Effector CD4-positive, alpha-beta T cell (primary cell): ENCODE measurements at regions not wholly inside any gene's neighbourhood (a gene's known extent, or its start where the extent isn't known, plus 50 kb on each side); places are given as distances from the start of the nearest gene placed in this dataset.
"Not testable (repeated sequence)": the region's sequence is repeated elsewhere in the genome, so short reads cannot be mapped to it uniquely, and the experiment has no call there.

Experiments used
- DNase-seq: peaks from one replicate; pipeline ENCODE4 v3.0.0-alpha.2; 2020

DNA sequence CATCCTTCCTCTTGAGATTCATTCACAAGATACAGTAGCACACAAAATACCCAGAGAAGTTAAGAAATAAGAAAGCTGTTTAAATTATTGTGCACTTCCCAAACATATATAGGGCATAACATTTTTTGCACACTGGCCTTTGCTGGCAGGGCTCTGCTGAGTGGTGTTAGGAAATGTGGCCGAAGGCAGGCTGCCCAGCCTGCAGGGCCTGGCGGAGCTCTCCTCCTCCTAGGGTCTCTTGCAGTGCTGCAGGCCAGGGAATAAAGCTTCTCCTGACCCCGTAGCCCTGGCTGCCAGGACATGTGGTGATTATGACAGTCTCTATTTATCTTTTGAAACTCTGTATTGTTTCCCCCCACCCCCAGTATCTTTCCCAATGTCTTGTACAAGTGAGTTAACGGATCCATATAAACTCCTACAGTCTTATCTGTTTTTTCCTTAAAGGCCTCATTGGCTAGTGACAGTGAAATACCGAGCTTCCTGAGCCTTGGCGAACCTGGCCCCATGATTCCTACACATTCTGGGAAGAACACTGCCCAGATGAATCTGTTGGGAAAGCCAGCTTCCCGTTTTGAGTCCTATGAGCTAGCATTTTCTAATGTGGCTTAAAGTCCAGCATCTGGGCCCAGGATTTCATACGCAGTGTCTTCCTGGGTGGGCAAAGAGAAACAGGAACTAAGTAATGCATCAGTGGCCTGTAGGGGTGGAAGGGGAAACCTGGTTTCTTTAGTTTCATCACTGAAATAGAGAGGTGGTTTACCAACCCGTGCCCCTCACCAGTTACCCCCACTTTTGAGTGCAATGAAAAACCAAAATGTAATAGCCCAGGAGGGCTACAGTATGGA, 310.3 kb downstream of the BCL2L11 start:
- not testable (repeated sequence) for DNase-seq

DNA sequence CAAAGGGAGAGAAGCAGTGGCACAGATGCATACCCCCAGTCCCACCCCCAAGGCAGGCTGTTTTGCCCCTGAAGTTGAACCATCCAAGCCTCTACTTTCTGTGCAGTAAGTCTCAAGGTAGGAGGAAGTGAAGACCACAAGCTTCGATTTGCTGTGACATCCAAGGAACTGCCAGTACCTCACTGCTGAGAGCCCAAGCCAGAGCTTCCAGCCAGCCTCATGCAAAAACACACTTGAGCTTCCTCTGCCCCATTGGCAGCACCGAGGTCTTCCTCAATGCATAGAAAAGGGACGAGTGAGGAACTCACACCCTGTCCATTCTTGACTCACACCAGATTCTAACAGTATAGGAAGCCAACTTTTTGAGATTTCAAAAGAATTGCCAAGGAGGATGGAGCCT, 311.7 kb downstream of the BCL2L11 start:
- not testable (repeated sequence) for DNase-seq

DNA sequence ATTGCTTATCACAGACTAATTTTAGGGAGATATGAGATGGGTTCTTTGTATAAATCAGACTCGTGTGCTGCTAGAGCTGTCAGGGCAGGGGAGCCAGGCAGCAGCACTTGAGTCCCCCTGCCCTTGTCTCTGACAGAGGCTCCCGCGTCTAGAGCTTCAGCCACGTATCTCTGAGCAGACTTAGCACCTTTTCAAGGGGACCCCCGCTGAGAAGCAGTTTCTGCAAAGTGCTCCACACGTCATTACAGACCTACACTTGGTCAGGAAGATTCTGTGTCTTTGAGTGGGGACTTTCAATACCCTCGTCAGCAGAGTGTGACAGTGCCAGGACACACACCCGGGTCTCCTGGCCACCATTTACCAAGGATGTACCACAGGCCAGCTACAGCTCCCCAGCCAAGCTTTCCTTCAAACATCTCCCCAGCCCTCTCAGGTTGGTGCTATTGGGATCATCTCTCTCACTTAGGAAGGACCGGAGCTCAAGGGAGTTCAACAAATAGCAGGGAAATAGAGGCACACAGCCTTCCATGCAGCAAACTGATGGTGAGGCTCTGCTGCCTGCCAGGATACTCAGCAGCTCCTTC, 312.3 kb downstream of the BCL2L11 start:
- not testable (repeated sequence) for DNase-seq

DNA sequence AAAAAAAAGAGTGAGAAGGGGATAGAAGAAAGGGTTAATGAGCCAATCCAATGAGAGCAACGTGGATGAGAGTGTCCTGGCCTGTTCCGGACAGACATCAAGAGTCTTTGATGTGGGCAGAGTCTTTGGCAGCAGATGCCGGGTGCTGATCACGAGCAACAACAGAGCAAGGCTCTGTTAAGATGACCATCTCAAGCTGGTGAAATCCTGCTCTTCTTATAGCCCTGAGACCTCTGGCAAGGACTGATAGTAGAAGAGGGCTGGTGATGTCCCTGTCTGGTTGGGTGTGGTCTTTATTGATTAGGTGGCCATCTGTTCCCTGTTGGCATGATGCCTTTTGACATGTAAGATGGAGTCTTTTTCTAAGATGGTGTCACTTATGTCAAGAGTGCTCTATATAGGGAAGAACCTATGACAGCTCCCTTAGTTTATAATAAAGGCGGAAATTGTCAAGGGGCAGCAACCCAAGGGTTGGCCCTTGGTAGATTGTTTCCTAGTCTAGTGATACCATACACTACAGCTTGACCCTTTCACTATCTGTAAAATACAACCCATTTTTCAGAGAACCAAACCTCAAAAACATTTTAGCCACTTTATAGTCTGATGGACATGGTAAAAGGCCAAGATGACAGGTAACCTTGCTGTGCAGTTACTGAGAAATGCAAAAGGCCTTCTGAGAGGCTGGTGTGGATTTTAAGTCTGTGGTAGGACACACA, 313.3 kb downstream of the BCL2L11 start:
- not testable (repeated sequence) for DNase-seq

DNA sequence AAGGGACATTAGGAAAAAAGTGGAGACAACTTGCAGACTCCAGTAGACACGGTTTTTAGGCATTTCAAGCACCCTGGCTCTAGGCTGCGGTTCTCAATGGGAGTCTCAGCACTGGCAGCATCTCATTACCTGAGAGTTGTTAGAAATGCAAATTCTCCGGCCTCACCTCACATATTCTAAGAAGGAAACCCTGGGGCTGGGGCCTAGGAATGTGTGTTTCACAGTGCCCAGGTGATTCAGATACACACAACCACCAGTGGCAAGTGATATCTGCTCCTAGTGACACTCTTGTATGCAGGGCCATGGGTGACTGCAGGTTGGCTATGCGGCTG, 313.9 kb downstream of the BCL2L11 start:
- not testable (repeated sequence) for DNase-seq

DNA sequence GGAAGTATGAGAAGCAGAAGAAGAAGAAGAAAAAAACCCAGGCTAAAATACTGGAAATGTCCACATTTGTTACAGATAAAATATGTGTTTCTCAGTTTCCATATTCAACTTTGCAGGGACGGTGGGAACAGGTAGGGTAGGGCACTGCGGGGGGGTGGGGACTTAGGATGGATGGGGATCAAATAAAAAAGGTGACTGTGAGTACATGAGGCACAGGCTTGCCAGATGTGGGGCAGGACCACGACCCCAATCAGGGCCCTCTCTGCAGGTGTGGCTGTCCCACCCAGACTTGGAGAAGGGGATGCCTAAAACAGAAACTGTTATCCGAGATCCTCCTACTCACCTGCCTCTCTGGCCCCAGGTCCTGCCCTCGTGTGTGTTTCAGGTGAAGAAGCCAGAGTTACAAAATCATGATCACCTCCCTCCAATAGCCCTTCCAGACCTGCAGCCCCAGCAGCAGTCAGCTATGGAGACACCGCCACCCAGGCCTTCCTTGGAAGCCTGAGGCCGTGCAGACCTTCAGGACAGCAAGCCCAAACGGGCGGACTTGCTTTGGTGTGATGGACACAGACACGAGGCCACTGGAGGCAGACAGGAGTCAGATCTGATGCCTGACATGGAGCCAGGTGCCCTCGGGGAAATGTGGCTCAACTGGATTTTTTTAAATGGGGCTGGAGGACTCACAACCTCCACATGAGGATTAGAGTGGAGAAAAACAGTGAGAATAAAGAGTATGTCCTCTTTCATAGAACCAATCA, 315.0 kb downstream of the BCL2L11 start:
- DNase-seq: not testable (repeated sequence)

DNA sequence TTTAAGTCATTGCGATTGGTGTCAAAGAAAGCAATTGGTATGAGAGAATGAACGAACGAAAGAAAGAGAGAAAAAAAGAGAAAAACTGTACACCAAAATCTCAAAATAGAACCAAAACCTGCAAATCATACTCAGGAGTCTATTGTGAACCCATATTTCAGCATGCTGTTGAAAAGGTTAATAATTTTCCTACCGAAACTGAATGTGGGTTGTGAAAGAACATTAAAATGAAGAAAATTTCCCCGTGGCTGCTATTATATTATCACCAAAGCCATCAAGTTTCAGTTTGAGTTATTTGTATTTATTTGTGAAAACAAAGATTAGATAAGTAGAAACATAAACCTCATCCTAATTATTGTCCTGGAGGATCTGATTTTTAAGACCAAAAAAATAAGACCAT, 315.7 kb downstream of the BCL2L11 start:
- DNase-seq: not testable (repeated sequence)

DNA sequence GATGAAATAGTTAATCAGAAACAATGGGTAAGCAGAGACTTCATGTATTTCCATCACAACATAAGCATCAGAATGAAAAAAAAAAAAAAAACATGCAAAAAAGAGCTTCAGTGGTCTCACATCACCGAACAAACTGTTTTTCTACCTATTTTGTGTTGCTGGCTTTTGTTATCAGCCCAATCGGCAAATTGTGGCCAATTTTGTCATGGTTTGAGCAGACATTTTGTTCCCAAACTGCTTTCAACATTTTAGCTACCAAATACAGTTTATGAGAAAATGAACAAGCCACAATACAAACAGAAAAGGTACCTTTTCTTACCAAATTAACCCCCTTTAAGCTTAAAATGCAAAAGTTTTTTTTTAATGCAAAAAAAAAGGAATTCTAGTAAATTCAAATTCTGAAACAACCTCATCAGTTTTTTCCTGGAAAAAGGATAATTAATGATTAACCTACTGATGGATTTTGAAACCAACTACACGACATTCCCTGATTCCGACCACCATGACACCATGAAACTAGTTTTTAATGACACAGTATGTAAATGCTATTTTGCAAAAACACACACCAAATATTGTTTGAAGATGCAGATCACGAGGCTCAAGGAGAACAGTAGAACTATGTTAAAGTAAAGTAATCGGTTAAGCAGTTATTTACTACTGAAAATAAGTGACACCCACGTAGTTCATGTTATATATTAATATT, 316.7 kb downstream of the BCL2L11 start:
- not testable (repeated sequence) for DNase-seq

DNA sequence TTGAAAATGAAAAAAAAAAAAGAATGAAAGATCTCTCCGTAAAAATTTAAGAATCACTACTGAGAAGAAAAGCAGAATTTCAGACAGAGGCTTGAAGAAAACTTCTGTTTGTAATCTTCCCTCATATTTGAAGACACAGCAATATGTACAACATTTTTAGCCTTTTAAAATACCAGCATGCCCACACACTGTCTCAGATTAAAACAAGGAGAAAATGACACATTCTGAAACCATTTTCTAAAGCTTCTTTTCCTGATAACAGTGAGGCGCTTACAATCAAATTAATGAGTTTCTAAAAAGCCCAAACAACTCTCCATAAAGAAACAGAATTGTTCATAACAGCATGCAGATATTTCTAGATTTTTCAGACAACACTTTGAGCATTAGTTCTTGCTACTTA, 317.4 kb downstream of the BCL2L11 start:
- DNase-seq: not testable (repeated sequence)

DNA sequence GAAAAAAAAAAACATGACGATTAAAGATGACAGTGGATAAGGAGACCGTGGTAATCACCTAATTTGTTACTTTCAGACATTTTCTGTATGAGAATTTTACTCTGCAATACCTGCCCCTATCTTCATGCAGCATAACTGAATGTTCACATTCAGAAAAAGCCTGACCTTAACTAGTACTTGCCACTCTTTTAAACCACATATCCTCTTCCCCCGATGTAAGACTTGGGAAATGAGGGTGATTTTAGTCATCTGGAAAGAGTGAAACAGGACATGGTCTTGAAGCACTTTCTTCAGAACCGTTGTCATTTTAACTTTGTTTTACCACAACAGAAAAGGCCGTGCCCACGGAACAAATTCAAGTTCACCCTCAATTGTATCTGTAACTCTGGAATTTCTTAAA, 318.5 kb downstream of the BCL2L11 start:
- not testable (repeated sequence) for DNase-seq

DNA sequence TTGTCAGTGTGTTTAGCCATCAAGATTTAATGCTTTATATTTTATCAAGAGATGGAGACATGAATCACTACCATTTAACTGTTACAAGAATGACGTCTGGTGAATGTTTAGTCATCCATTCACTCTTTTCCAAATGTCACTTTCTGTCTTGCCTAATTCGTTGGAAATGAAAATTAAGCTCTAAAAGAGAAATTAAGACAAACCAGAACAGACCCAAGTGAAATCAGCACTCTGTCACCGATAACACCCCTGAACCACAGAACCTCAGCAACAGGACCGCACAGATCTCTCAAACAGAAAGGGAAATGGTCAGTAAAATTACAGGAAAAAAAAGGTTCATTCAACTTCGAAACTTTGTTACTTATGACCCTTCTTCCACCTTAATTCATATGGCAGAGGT, 320.9 kb downstream of the BCL2L11 start:
- DNase-seq: not testable (repeated sequence)

DNA sequence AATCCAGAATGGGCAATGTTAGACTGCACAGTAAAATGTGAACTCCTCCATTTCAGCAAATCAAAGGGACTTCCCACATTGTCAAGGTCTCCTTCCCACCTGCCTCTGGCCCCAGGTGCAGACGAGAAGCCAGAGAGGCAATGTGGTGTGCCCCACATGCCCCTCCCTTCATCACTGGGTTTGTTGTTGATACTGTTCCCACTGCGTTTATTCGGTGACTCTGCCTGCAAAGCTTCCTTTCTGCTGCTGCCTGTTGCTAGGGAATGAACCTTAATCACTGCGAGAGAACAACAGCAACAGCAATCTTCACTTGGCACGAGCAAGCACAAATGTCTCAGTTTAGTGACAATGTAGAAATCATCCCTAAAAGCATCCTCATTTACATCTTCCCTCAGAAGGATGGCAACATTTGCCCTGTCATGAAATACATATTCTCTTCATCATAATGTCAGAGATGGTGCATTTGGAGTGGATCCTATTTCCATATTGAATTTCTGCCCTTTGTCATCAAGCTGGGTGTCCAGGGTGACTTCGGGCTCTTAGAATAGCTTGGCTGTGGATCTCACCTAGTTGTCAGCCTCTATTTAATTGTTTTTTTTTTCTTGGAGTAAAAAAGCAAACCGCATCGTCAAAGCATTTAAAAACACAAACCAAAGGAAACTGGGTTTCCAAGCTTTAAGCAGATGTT, 322.2 kb downstream of the BCL2L11 start:
- not testable (repeated sequence) for DNase-seq

DNA sequence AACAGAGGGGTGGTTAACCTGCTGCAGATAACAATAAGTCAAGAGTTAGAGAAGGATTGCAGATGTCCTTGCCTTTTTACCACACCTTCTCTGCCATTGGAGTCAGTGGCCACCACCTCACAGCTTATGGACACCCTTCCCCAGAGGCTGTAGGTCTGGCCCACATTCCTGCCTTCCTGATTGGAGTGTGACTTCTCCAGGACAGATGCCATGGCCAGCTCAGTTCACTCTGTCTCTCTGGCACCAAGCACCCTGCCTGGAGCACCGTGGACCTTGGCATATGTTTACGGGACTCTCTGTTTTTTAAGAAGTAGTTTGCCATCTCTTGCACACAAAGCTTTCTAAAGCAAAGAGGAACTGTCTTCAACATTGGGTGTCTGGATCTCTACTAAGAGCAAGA, 323.8 kb downstream of the BCL2L11 start:
- not testable (repeated sequence) for DNase-seq

DNA sequence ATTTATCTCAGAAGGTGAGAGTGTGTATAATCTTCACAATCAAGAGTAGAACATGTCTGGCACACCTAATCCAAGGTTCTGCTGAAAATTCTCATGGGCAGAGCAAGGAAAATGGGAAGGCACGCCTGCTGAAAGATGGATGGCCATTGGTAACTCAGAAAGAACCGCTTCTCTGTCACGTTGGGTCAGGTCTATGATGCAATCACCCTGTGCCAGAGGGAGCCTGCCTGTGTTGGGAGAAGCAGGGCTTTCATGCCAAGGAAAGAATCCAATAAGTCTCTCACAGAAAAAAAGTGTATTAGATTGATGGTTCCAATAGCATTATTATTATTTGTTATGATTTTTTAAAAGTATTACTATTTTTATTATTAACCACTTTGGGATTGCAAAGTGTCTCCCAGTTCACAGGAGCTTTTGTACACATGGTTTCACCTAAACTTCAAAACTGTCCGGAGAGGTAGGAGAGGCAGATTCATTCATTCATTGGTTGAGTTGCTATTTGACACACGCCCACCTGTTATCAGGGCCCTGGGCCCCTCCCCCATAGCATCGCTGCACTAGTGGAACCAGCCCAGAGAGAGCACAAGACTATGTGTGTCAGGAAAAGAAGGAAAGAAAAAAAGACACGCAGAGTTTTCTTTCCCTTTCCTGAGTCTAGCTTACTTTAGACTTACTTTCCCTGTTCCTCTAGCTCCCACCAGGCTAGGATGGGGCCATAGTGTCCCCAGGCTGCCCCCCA, 324.6 kb downstream of the BCL2L11 start:
- DNase-seq: not testable (repeated sequence)

DNA sequence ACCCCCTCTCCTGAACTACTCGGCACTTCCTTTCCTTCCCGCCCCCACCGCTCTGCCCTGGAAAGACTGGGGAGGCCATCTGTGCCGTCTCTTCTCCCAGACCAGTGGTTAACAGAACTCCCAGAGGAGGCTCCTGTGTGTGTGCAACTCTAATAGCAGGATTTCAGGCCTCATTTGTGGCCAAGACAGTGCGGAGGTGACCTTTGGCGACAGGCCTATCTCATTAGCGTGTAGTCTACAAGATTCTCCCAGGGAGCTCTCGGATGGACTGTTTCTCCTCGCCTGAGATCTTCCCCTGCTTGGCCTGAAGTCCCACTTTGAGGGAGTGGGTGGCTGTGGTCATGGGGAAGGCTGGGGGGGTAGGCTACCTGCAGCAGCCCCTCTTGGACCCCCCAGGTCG, 325.2 kb downstream of the BCL2L11 start:
- not testable (repeated sequence) for DNase-seq

DNA sequence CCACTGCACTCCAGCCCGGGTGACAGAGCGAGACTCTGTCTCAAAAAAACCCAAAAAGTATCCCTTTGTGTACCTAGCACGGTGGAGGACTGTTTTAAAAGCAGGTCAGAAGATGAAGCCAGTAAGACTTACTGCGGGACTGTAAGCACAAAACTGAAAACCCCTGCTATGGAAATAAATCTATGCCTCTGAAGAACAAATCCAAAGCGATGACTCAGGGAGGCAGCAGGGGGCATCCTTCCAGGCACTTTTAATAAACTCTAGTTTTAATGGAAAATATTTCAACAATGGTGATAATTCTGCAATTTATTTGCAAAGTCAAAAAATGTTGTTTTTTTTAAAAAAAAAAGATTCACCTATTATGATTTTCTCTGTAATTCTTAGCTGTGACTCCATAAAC, 326.8 kb downstream of the BCL2L11 start:
- not testable (repeated sequence) for DNase-seq

DNA sequence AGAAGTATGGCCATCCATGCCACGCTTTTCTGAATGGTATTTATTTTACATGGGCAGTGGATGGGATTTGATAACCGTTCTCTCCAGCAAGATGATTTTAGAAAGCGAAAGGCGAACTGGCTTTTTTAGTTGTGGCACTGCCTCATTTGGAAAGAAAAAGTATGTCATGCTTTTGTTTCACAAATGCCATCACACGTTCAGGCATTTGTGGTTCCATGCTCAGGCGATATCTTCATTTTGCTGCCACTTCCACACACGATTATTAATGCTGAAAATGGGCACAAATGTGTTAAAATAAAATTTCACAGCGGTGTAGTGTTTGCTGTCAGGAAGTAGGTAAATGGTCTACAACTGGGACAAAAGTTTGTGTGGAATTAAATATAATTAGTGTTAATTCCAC, 328.1 kb downstream of the BCL2L11 start:
- DNase-seq: not testable (repeated sequence)

DNA sequence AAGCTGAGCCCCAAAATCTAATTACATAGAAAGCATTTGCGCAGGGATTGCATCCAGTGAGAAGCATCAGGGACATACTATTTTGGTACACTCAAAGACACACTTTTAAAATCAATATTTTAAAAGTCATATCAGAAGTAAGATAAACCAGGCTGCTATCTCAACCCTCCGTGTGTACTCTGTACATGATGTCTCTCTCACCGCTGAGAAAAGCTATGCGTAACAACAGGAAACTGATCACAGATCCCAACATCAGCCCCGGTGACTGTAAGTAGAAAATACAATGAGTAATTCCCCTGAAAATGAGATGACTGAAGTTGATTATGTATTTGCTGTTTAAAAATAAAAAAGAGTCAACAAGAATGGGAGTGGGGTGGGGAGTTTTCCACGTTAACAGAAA, 329.8 kb downstream of the BCL2L11 start:
- not testable (repeated sequence) for DNase-seq

DNA sequence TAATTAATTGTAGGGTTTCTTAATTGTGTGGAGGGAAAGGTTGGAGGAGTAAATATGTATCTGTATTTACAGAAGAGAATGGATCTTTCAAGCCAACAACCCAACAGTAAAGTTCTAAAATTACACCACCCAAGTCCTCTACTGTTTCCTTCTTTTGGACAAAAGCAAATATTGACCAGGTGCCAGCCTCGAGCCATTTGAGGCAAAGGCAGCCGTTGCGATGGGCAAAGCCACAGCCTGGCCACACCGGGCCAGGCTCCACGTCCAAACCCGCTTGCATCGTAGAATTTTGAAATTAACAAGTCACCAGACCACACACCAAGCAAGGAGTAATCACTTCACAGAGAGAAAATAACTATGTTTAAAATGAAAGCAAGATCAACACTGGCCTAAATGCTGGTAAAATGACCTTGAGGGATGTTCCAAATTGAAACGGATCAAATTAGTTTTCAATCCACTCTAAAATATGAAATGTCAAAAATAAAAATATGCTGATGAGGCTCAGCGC, 331.0 kb downstream of the BCL2L11 start:
- not testable (repeated sequence) for DNase-seq

DNA sequence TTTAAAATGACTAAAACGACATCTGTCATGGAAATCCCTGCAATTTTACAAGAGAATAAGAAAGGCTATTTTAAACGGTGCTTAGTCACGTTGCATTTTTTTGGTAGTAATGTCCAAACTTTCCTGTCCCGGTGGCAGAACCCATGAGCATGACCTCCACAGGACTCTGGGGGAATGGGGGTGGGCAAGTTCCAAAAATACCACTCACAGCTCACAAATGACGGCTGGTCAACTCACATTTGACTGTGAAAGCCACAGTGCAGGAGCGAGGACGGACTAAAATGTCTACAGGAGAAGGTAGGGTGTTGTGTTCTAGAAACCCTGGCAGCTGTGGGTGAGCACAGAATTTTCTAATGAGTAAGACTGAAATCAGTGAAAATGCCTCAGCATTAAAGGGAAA, 331.5 kb downstream of the BCL2L11 start:
- not testable (repeated sequence) for DNase-seq

DNA sequence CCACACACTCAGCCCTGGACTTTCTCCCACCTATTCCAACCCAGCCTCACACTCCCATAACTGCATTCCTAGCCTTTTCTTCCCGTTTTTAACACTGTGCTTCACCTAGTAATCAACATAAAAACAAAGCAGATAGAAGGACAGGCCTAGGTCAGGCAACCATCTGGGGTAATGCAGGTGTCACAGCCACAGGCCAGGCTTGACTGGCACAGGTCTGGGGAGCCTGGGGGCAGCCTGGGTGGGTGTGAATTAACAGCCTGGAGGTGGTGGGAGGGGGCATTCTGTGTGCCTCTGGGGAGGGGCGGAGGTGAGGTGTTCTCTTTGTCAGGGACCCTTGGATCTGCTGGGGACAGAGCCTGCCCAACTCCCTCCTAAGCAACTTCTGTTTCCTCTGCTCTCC, 332.6 kb downstream of the BCL2L11 start:
- not testable (repeated sequence) for DNase-seq
